ENCODE measurements at regions not wholly inside any gene's neighbourhood (a gene's known extent, or its start where the extent isn't known, plus 50 kb on each side); places are given as distances from the start of the nearest gene placed in this dataset.
"Not testable (repeated sequence)": the region's sequence is repeated elsewhere in the genome, so short reads cannot be mapped to it uniquely, and the experiment has no call there.

- H2BK20ac ChIP-seq (ENCODE audit: low read depth, low read length, poor library complexity, severe bottlenecking); H3K4me2 ChIP-seq (ENCODE audit: insufficient read depth, insufficient read length, low read length); H3K4me1 Mint-ChIP-seq; H3K14ac ChIP-seq (ENCODE audit: insufficient read depth, low read length); H2BK5ac ChIP-seq (ENCODE audit: insufficient read length, low read length); DNase-seq; H4K20me1 ChIP-seq (ENCODE audit: control insufficient read depth, insufficient read depth, insufficient read length); H3K4me3 Mint-ChIP-seq; H4K8ac ChIP-seq (replicated peaks; ENCODE audit: insufficient read length, low read depth, low read length); H4K5ac ChIP-seq (ENCODE audit: insufficient read length, low read depth, low read length); H3K23ac ChIP-seq (ENCODE audit: insufficient read length, low read depth, low read length); H3K27me3 ChIP-seq (ENCODE audit: insufficient read depth, low read length); H3K9me3 ChIP-seq (ENCODE audit: control insufficient read depth, low read depth, low read length); H3K79me2 ChIP-seq (ENCODE audit: insufficient read depth, low read length); H3K9ac ChIP-seq (ENCODE audit: extremely low read depth, insufficient read length, low read length); H3K27ac ChIP-seq (ENCODE audit: insufficient read length, low read depth, low read length); H3K36me3 Mint-ChIP-seq (ENCODE audit: insufficient read depth in 1 of 3, low read depth in 3 of 3); H2BK12ac ChIP-seq (ENCODE audit: insufficient read length, low read depth, low read length); H3K18ac ChIP-seq (ENCODE audit: insufficient read length, low read depth, low read length); H3K27ac Mint-ChIP-seq; H2AK5ac ChIP-seq (ENCODE audit: insufficient read length, low read length); H3T11ph ChIP-seq (ENCODE audit: low read length); H3K56ac ChIP-seq (ENCODE audit: insufficient read length, low read depth, low read length); H2AFZ ChIP-seq (ENCODE audit: low read length); H3K4me1 ChIP-seq (ENCODE audit: insufficient read depth, low read length); H2BK120ac ChIP-seq (ENCODE audit: low read depth, low read length, poor library complexity, severe bottlenecking); H3K27me3 Mint-ChIP-seq (ENCODE audit: low read depth); H3K9me3 Mint-ChIP-seq; H4K91ac ChIP-seq (ENCODE audit: insufficient read length, low read depth, low read length); H2BK15ac ChIP-seq (ENCODE audit: low read depth, low read length); H3K79me1 ChIP-seq (ENCODE audit: insufficient read depth, low read depth, low read length, poor library complexity, severe bottlenecking); H3K4ac ChIP-seq (ENCODE audit: low read depth, low read length); H3K23me2 ChIP-seq (ENCODE audit: insufficient read length, low read depth, low read length, poor library complexity, severe bottlenecking): not testable (repeated sequence)
- no CpG with 5 or more reads among the region's 16 CpGs for WGBS (ENCODE audit: extremely low coverage, insufficient read length, low lambda C conversion rate)
Measured at GRCh38 chr16:88166209-88166773, 215.1 kb downstream of the BANP start.

- not testable (repeated sequence) for H3K14ac ChIP-seq (ENCODE audit: insufficient read depth, low read length); DNase-seq; H3K4me2 ChIP-seq (ENCODE audit: insufficient read depth, insufficient read length, low read length); H2BK20ac ChIP-seq (ENCODE audit: low read depth, low read length, poor library complexity, severe bottlenecking); H4K20me1 ChIP-seq (ENCODE audit: control insufficient read depth, insufficient read depth, insufficient read length); H4K91ac ChIP-seq (ENCODE audit: insufficient read length, low read depth, low read length); H2BK120ac ChIP-seq (ENCODE audit: low read depth, low read length, poor library complexity, severe bottlenecking); H3K27ac ChIP-seq (ENCODE audit: insufficient read length, low read depth, low read length); H3K4me1 Mint-ChIP-seq; H2BK5ac ChIP-seq (ENCODE audit: insufficient read length, low read length); H4K5ac ChIP-seq (ENCODE audit: insufficient read length, low read depth, low read length); H4K8ac ChIP-seq (replicated peaks; ENCODE audit: insufficient read length, low read depth, low read length); H3K9ac ChIP-seq (ENCODE audit: extremely low read depth, insufficient read length, low read length); H3K79me1 ChIP-seq (ENCODE audit: insufficient read depth, low read depth, low read length, poor library complexity, severe bottlenecking); H3K27me3 Mint-ChIP-seq (ENCODE audit: low read depth); H3K4me1 ChIP-seq (ENCODE audit: insufficient read depth, low read length); H3K4ac ChIP-seq (ENCODE audit: low read depth, low read length); H3K9me3 ChIP-seq (ENCODE audit: control insufficient read depth, low read depth, low read length); H2AFZ ChIP-seq (ENCODE audit: low read length); H3K79me2 ChIP-seq (ENCODE audit: insufficient read depth, low read length); H2BK15ac ChIP-seq (ENCODE audit: low read depth, low read length); H3T11ph ChIP-seq (ENCODE audit: low read length); H2BK12ac ChIP-seq (ENCODE audit: insufficient read length, low read depth, low read length); H3K18ac ChIP-seq (ENCODE audit: insufficient read length, low read depth, low read length); H3K4me3 Mint-ChIP-seq; H3K56ac ChIP-seq (ENCODE audit: insufficient read length, low read depth, low read length); H3K23ac ChIP-seq (ENCODE audit: insufficient read length, low read depth, low read length); H3K27me3 ChIP-seq (ENCODE audit: insufficient read depth, low read length); H3K23me2 ChIP-seq (ENCODE audit: insufficient read length, low read depth, low read length, poor library complexity, severe bottlenecking); H3K9me3 Mint-ChIP-seq; H2AK5ac ChIP-seq (ENCODE audit: insufficient read length, low read length); H3K36me3 Mint-ChIP-seq (ENCODE audit: insufficient read depth in 1 of 3, low read depth in 3 of 3); H3K27ac Mint-ChIP-seq
- WGBS (ENCODE audit: extremely low coverage, insufficient read length, low lambda C conversion rate) = no CpG with 5 or more reads among the region's 22 CpGs
Measured at GRCh38 chr16:88167798-88168556, 214.8 kb upstream of the ZNF469 start.

Data from H9 (cell line).